ENCODE measurements at regions not wholly inside any gene's neighbourhood (a gene's known extent, or its start where the extent isn't known, plus 50 kb on each side); places are given as distances from the start of the nearest gene placed in this dataset.

GRCh38 chr10:9965341-9965740 is 1052.3 kb upstream of the CELF2 start:
- no peak for TF ChIP-seq ZNF274 (IDR thresholded peaks at IDR 0.05; ENCODE audit: low read depth, low read length)
- TF ChIP-seq YY1 (IDR thresholded peaks at IDR 0.05; ENCODE audit: insufficient read depth, insufficient read length): no peak
